ENCODE measurements at regions not wholly inside any gene's neighbourhood (a gene's known extent, or its start where the extent isn't known, plus 50 kb on each side); places are given as distances from the start of the nearest gene placed in this dataset.

- Histone ChIP-seq H4K20me1 (ENCODE audit: insufficient read depth, poor library complexity, severe bottlenecking) (no peaks in the 10 kb centered on the region), H3K9me2 (replicated peaks; ENCODE audit: insufficient read depth) (no peaks in the 10 kb centered on the region), H3K4me1 (ENCODE audit: insufficient read depth) (no peaks in the 10 kb centered on the region), H3K9me3 (ENCODE audit: low read depth) (no peaks in the 10 kb centered on the region), H3K79me2 (no peaks in the 10 kb centered on the region), H3K27me3 (no peaks in the 10 kb centered on the region), H3K4me2 (no peak overlapping the region), H3K27ac (no peak overlapping the region), H3K4me3 (no peak overlapping the region), H2AFZ (no peak overlapping the region), H3K36me3 (replicated peaks; ENCODE audit: insufficient read depth, low read depth) (no peaks in the 10 kb centered on the region)
- 89% methylated on average over 9 of the region's 9 CpGs for WGBS (ENCODE audit: low lambda C conversion rate, missing lambda C conversion rate)
- DNase-seq (ENCODE audit: low spot score): no peak
- TF ChIP-seq EZH2 (IDR thresholded peaks at IDR 0.05; ENCODE audit: borderline replicate concordance) (no peak), CTCF (IDR thresholded peaks at IDR 0.05; ENCODE audit: poor library complexity) (no peak), EZH2phosphoT487 (IDR thresholded peaks at IDR 0.05; ENCODE audit: low read depth, severe bottlenecking, unreplicated experiment) (no peak)
Observed at GRCh38 chr15:52976516-52977075, 186.5 kb upstream of the ONECUT1 start.

- TF ChIP-seq CTCF (IDR thresholded peaks at IDR 0.05; ENCODE audit: poor library complexity): no peak
- no peak for TF ChIP-seq EZH2phosphoT487 (IDR thresholded peaks at IDR 0.05; ENCODE audit: low read depth, severe bottlenecking, unreplicated experiment)
- no peak for TF ChIP-seq EZH2 (IDR thresholded peaks at IDR 0.05; ENCODE audit: borderline replicate concordance)
- no peak overlapping the region for H3K4me2 ChIP-seq
- H3K9me3 ChIP-seq (ENCODE audit: low read depth): no peaks in the 10 kb centered on the region
- no peaks in the 10 kb centered on the region for H4K20me1 ChIP-seq (ENCODE audit: insufficient read depth, poor library complexity, severe bottlenecking)
- DNase-seq (ENCODE audit: low spot score): peak; percentile 6
- H3K27me3 ChIP-seq: no peaks in the 10 kb centered on the region
- H3K4me1 ChIP-seq (ENCODE audit: insufficient read depth): no peaks in the 10 kb centered on the region
- no peaks in the 10 kb centered on the region for H3K9me2 ChIP-seq (replicated peaks; ENCODE audit: insufficient read depth)
- no peak overlapping the region for H2AFZ ChIP-seq
- WGBS (ENCODE audit: low lambda C conversion rate, missing lambda C conversion rate): 76% methylated on average over 4 of the region's 4 CpGs
- H3K79me2 ChIP-seq: no peaks in the 10 kb centered on the region
- no peak overlapping the region for H3K27ac ChIP-seq
- no peak overlapping the region for H3K4me3 ChIP-seq
- no peaks in the 10 kb centered on the region for H3K36me3 ChIP-seq (replicated peaks; ENCODE audit: insufficient read depth, low read depth)
Observed at GRCh38 chr15:52975941-52976449, 185.9 kb upstream of the ONECUT1 start.

GRCh38 chr15:52963865-52964264 is 173.7 kb upstream of the ONECUT1 start:
- H3K27me3 ChIP-seq: no peaks in the 10 kb centered on the region
- H3K4me2 ChIP-seq: no peak overlapping the region
- TF ChIP-seq CTCF (IDR thresholded peaks at IDR 0.05; ENCODE audit: poor library complexity): no peak
- TF ChIP-seq EZH2 (IDR thresholded peaks at IDR 0.05; ENCODE audit: borderline replicate concordance): no peak
- no peak for TF ChIP-seq EZH2phosphoT487 (IDR thresholded peaks at IDR 0.05; ENCODE audit: low read depth, severe bottlenecking, unreplicated experiment)
- no peaks in the 10 kb centered on the region for H3K36me3 ChIP-seq (replicated peaks; ENCODE audit: insufficient read depth, low read depth)
- H3K9me2 ChIP-seq (replicated peaks; ENCODE audit: insufficient read depth): no peaks in the 10 kb centered on the region
- H3K4me1 ChIP-seq (ENCODE audit: insufficient read depth): no peaks in the 10 kb centered on the region
- H3K9me3 ChIP-seq (ENCODE audit: low read depth): no peaks in the 10 kb centered on the region
- no peaks in the 10 kb centered on the region for H4K20me1 ChIP-seq (ENCODE audit: insufficient read depth, poor library complexity, severe bottlenecking)
- no peak overlapping the region for H3K27ac ChIP-seq
- H2AFZ ChIP-seq: no peak overlapping the region
- no peak overlapping the region for H3K4me3 ChIP-seq
- no peak for DNase-seq (ENCODE audit: low spot score)
- H3K79me2 ChIP-seq: no peaks in the 10 kb centered on the region
